MM.1S (cell line): ENCODE measurements at regions not wholly inside any gene's neighbourhood (a gene's known extent, or its start where the extent isn't known, plus 50 kb on each side); places are given as distances from the start of the nearest gene placed in this dataset.

Source experiments
- DNase-seq: peaks from one replicate; pipeline ENCODE4 v3.0.0-alpha.2; 2015
- H2AFZ ChIP-seq: fragments of 300-600 bp; sonication (generic); 2 replicates; pipeline ENCODE4 v1.6.0; 2016; ENCODE audit warnings: antibody characterized with exemption, low read length
- H3F3A ChIP-seq: fragments of 300-600 bp; sonication (generic); 2 replicates; pipeline ENCODE4 v1.6.1; 2016; ENCODE audit warnings: mild to moderate bottlenecking, antibody characterized with exemption, low read length, moderate library complexity, mixed read lengths; ENCODE audit not compliant: insufficient read depth
- H3K27ac ChIP-seq: fragments of 300-600 bp; sonication (generic); 2 replicates; pipeline ENCODE4 v1.5.1; 2016; ENCODE audit warnings: mild to moderate bottlenecking, low read length
- H3K27me3 ChIP-seq: fragments of 300-600 bp; sonication (generic); replicated peaks from 2 replicates; pipeline ENCODE4 v1.6.0; 2016; ENCODE audit warnings: low read length; ENCODE audit not compliant: insufficient read depth
- H3K36me3 ChIP-seq: fragments of 300-600 bp; sonication (generic); replicated peaks from 2 replicates; pipeline ENCODE4 v1.6.1; 2016; ENCODE audit warnings: mild to moderate bottlenecking, low read length, mixed read lengths; ENCODE audit not compliant: insufficient read depth
- H3K4me1 ChIP-seq: fragments of 300-600 bp; sonication (generic); 2 replicates; pipeline ENCODE4 v1.6.1; 2016; ENCODE audit warnings: low read length, mixed read lengths
- H3K4me2 ChIP-seq: fragments of 300-600 bp; sonication (generic); 2 replicates; pipeline ENCODE4 v1.6.0; 2016; ENCODE audit warnings: low read depth, low read length
- H3K4me3 ChIP-seq: fragments of 300-600 bp; sonication (generic); 2 replicates; pipeline ENCODE4 v1.5.1; 2016; ENCODE audit warnings: low read length, mixed read lengths
- H3K79me2 ChIP-seq: fragments of 300-600 bp; sonication (generic); 2 replicates; pipeline ENCODE4 v1.6.1; 2016; ENCODE audit warnings: mixed run types, low read length, mixed read lengths
- H3K9ac ChIP-seq: fragments of 300-600 bp; sonication (generic); 2 replicates; pipeline ENCODE4 v1.6.1; 2016; ENCODE audit warnings: low read length, mixed read lengths
- H3K9me2 ChIP-seq: fragments of 300-600 bp; sonication (generic); replicated peaks from 2 replicates; pipeline ENCODE4 v1.6.1; 2016; ENCODE audit warnings: mild to moderate bottlenecking, low read length, mixed read lengths; ENCODE audit not compliant: insufficient read depth
- H3K9me3 ChIP-seq: fragments of 300-600 bp; sonication (generic); replicated peaks from 2 replicates; pipeline ENCODE4 v1.6.1; 2016; ENCODE audit warnings: mild to moderate bottlenecking, low read length, mixed read lengths; ENCODE audit not compliant: insufficient read depth
- H4K20me1 ChIP-seq: fragments of 300-600 bp; sonication (generic); 2 replicates; pipeline ENCODE4 v1.6.1; 2016; ENCODE audit warnings: mild to moderate bottlenecking, low read length, moderate library complexity, mixed read lengths; ENCODE audit not compliant: insufficient read depth
- CTCF ChIP-seq: fragments of 300-600 bp; sonication (generic); IDR thresholded peaks from 2 replicates; pipeline ENCODE4 v1.5.1; 2016; ENCODE audit warnings: antibody characterized with exemption, low read length, mixed read lengths
- EZH2 ChIP-seq: fragments of 300-600 bp; sonication (generic); optimal IDR thresholded peaks from 2 replicates; pipeline ENCODE3; 2017; ENCODE audit warnings: low read depth, mild to moderate bottlenecking, antibody characterized with exemption, low read length, mixed read lengths
- EZH2phosphoT487 ChIP-seq: fragments of 300-600 bp; sonication (generic); IDR thresholded peaks from 2 replicates; pipeline ENCODE4 v1.6.1; 2018; ENCODE audit warnings: antibody characterized with exemption, low read length

GRCh38 chr13:31038834-31039552 lies 106.5 kb downstream of the TEX26 start:
- Histone ChIP-seq H3K4me1 (peaks cover 11% of the 10 kb centered on the region), H3K9ac (no peak overlapping the region), H4K20me1 (no peaks in the 10 kb centered on the region), H3K36me3 (no peaks in the 10 kb centered on the region), H3K9me2 (no peaks in the 10 kb centered on the region), H3K27ac (no peak overlapping the region), H3F3A (no peaks in the 10 kb centered on the region), H3K4me3 (no peak overlapping the region), H3K79me2 (no peaks in the 10 kb centered on the region), H2AFZ (no peak overlapping the region), H3K27me3 (peaks cover 75% of the 10 kb centered on the region), H3K4me2 (peak overlapping the region; percentile 37; the same call in 1 of the 2 replicates), H3K9me3 (no peaks in the 10 kb centered on the region)
- peak; percentile 44 for DNase-seq
- TF ChIP-seq CTCF (no peak), EZH2 (no peak), EZH2phosphoT487 (no peak)

GRCh38 chr13:31037874-31038500 lies 105.5 kb downstream of the TEX26 start:
- Histone ChIP-seq H3F3A (no peaks in the 10 kb centered on the region), H3K36me3 (no peaks in the 10 kb centered on the region), H3K9ac (no peak overlapping the region), H3K9me3 (no peaks in the 10 kb centered on the region), H4K20me1 (no peaks in the 10 kb centered on the region), H3K9me2 (no peaks in the 10 kb centered on the region), H3K79me2 (no peaks in the 10 kb centered on the region), H3K27me3 (peaks cover 77% of the 10 kb centered on the region), H3K27ac (no peak overlapping the region), H2AFZ (no peak overlapping the region), H3K4me2 (no peak overlapping the region), H3K4me1 (peaks cover 11% of the 10 kb centered on the region), H3K4me3 (no peak overlapping the region)
- DNase-seq, result no peak
- no peak for TF ChIP-seq EZH2phosphoT487
- TF ChIP-seq EZH2, result no peak
- TF ChIP-seq CTCF, result no peak

- TF ChIP-seq EZH2phosphoT487, result no peak
- TF ChIP-seq CTCF, result no peak
- no peak for TF ChIP-seq EZH2
- Histone ChIP-seq H4K20me1 (no peaks in the 10 kb centered on the region), H3K9ac (no peak overlapping the region), H3K79me2 (no peaks in the 10 kb centered on the region), H3K36me3 (no peaks in the 10 kb centered on the region), H3K4me2 (no peak overlapping the region), H3F3A (no peaks in the 10 kb centered on the region), H3K27me3 (peaks cover 76% of the 10 kb centered on the region), H3K9me2 (no peaks in the 10 kb centered on the region), H3K4me3 (no peak overlapping the region), H3K4me1 (peaks cover 11% of the 10 kb centered on the region), H2AFZ (no peak overlapping the region), H3K9me3 (no peaks in the 10 kb centered on the region), H3K27ac (no peak overlapping the region)
- DNase-seq, result no peak
These were observed 104.6 kb downstream of the TEX26 start for GRCh38 chr13:31036731-31037695.
